ENCODE measurements at regions not wholly inside any gene's neighbourhood (a gene's known extent, or its start where the extent isn't known, plus 50 kb on each side); places are given as distances from the start of the nearest gene placed in this dataset.

GRCh38 chr20:58100731-58101356, 127.6 kb downstream of the ANKRD60 start:
- intact Hi-C loops (cut with DNase I; ENCODE audit: low total_unique reads) = loop anchor here (10.0 kb wide), 1 partner anchor 1176 kb away; no protein-coding TSS in a partner anchor
- Histone ChIP-seq H3K27me3 (no peaks in the 10 kb centered on the region), H3K9me3 (no peaks in the 10 kb centered on the region), H3K27ac (no peak overlapping the region), H3K4me3 (no peak overlapping the region), H3K36me3 (no peaks in the 10 kb centered on the region), H3K4me1 (no peaks in the 10 kb centered on the region)
- TF ChIP-seq POLR2AphosphoS5 (IDR thresholded peaks at IDR 0.05) (no peak), CTCF (IDR thresholded peaks at IDR 0.05) (no peak)
- DNase-seq (ENCODE audit: low spot score in 2 of 2) = no peak

GRCh38 chr20:58099956-58100730, 128.3 kb downstream of the ANKRD60 start:
- DNase-seq (ENCODE audit: low spot score in 2 of 2) = no peak
- Histone ChIP-seq H3K27ac (no peak overlapping the region), H3K4me3 (no peak overlapping the region), H3K36me3 (no peaks in the 10 kb centered on the region), H3K4me1 (no peaks in the 10 kb centered on the region), H3K9me3 (no peaks in the 10 kb centered on the region), H3K27me3 (no peaks in the 10 kb centered on the region)
- TF ChIP-seq POLR2A (IDR thresholded peaks at IDR 0.05) (no peak), CTCF (IDR thresholded peaks at IDR 0.05) (no peak), POLR2AphosphoS5 (IDR thresholded peaks at IDR 0.05) (no peak)
- intact Hi-C loops (cut with DNase I; ENCODE audit: low total_unique reads) = loop anchor here (10.0 kb wide), 1 partner anchor 1175 kb away; no protein-coding TSS in a partner anchor

- DNase-seq (ENCODE audit: low spot score in 2 of 2) = no peak
- H3K27me3 ChIP-seq = no peaks in the 10 kb centered on the region
- H3K27ac ChIP-seq = no peak overlapping the region
- no peaks in the 10 kb centered on the region for H3K36me3 ChIP-seq
- H3K4me3 ChIP-seq = no peak overlapping the region
- H3K4me1 ChIP-seq = no peaks in the 10 kb centered on the region
- H3K9me3 ChIP-seq = no peaks in the 10 kb centered on the region
- TF ChIP-seq POLR2A (IDR thresholded peaks at IDR 0.05) (no peak), POLR2AphosphoS5 (IDR thresholded peaks at IDR 0.05) (no peak), CTCF (IDR thresholded peaks at IDR 0.05) (no peak)
- intact Hi-C loops (cut with DNase I; ENCODE audit: low total_unique reads) = no loop called here
These were observed 129.0 kb downstream of the ANKRD60 start for GRCh38 chr20:58099291-58099935.

GRCh38 chr20:58098571-58098970, 129.9 kb downstream of the ANKRD60 start:
- no peak for DNase-seq (ENCODE audit: low spot score in 2 of 2)
- H3K27me3 ChIP-seq = no peaks in the 10 kb centered on the region
- H3K36me3 ChIP-seq = no peaks in the 10 kb centered on the region
- H3K4me3 ChIP-seq = no peak overlapping the region
- H3K27ac ChIP-seq = no peak overlapping the region
- intact Hi-C loops (cut with DNase I; ENCODE audit: low total_unique reads) = no loop called here
- TF ChIP-seq POLR2AphosphoS5 (IDR thresholded peaks at IDR 0.05) (no peak), POLR2A (IDR thresholded peaks at IDR 0.05) (no peak), CTCF (IDR thresholded peaks at IDR 0.05) (no peak)
- H3K9me3 ChIP-seq = no peaks in the 10 kb centered on the region
- H3K4me1 ChIP-seq = no peaks in the 10 kb centered on the region

GRCh38 chr20:58097943-58098342, 130.5 kb downstream of the ANKRD60 start:
- intact Hi-C loops (cut with DNase I; ENCODE audit: low total_unique reads) = no loop called here
- H3K27me3 ChIP-seq = no peaks in the 10 kb centered on the region
- DNase-seq (ENCODE audit: low spot score in 2 of 2) = no peak
- no peaks in the 10 kb centered on the region for H3K9me3 ChIP-seq
- TF ChIP-seq CTCF (IDR thresholded peaks at IDR 0.05) = no peak
- no peak for TF ChIP-seq POLR2A (IDR thresholded peaks at IDR 0.05)
- no peak for TF ChIP-seq POLR2AphosphoS5 (IDR thresholded peaks at IDR 0.05)
- H3K36me3 ChIP-seq = no peaks in the 10 kb centered on the region
- no peak overlapping the region for H3K4me3 ChIP-seq
- no peak overlapping the region for H3K27ac ChIP-seq
- no peaks in the 10 kb centered on the region for H3K4me1 ChIP-seq

Data from breast epithelium (tissue), 4 donors.